Panc1 (cell line): ENCODE measurements at regions not wholly inside any gene's neighbourhood (a gene's known extent, or its start where the extent isn't known, plus 50 kb on each side); places are given as distances from the start of the nearest gene placed in this dataset.

ENCODE experiments used
- ATAC-seq: fragments of 200-7000 bp; cut with Tn5 transposase; 2 replicates; pipeline ENCODE4 v1.9.1; 2020; ENCODE audit warnings: mild to moderate bottlenecking, moderate library complexity
- BruUV-seq: library from RNA; stranded (reverse); fragments of 400-500 nt; replicated peaks from 2 replicates; lab custom pipeline; 2021; lab: Mats Ljungman, UMichigan
- CTCF ChIA-PET: fragments of 300-600 bp; sonication (Branson Sonifier 250); formaldehyde crosslinking; loops from one replicate; lab custom pipeline; 2022; ENCODE audit warnings: antibody characterized with exemption; lab: Charles Lee
- POLR2A ChIA-PET: fragments of 300-600 bp; sonication (Branson Sonifier 250); formaldehyde crosslinking; loops from one replicate; lab custom pipeline; 2022; ENCODE audit warnings: antibody characterized with exemption; lab: Charles Lee
- DNase-seq: peaks from one replicate; pipeline ENCODE4 v3.0.0-alpha.2; 2010; ENCODE audit warnings: low read depth, low spot score
- H3K27ac ChIP-seq: 2 replicates; pipeline ENCODE4 v1.5.1; 2011; ENCODE audit warnings: mild to moderate bottlenecking, low read length, inconsistent platforms
- H3K27me3 ChIP-seq: fragments of 200-500 bp; sonication (Bioruptor generic); 2 replicates; pipeline ENCODE4 v1.6.0; 2014; ENCODE audit warnings: low read length, inconsistent platforms; ENCODE audit not compliant: control insufficient read depth, insufficient read depth
- H3K36me3 ChIP-seq: fragments of 200-500 bp; sonication (Bioruptor generic); 2 replicates; pipeline ENCODE4 v1.5.1; 2014; ENCODE audit warnings: inconsistent platforms, mild to moderate bottlenecking, low read length, moderate library complexity; ENCODE audit not compliant: control insufficient read depth, insufficient read depth
- H3K4me1 ChIP-seq: 2 replicates; pipeline ENCODE4 v1.5.1; 2011; ENCODE audit warnings: inconsistent platforms, mild to moderate bottlenecking, low read length, moderate library complexity; ENCODE audit not compliant: control insufficient read depth, insufficient read depth
- H3K4me3 ChIP-seq, 2 experiments: 2 replicates each; pipeline ENCODE4 v1.5.1; 2011 to 2012; ENCODE audit warnings: low read depth in 2 of 2, low read length in 2 of 2, mild to moderate bottlenecking in 2 of 2, inconsistent platforms in 1 of 2, moderate library complexity in 1 of 2
- H3K9me3 ChIP-seq: fragments of 200-500 bp; sonication (Bioruptor generic); 2 replicates; pipeline ENCODE4 v1.5.1; 2014; ENCODE audit warnings: low read depth, mild to moderate bottlenecking, inconsistent platforms, low read length, moderate library complexity; ENCODE audit not compliant: control insufficient read depth, insufficient read depth
- POLR2AphosphoS5 ChIP-seq: IDR thresholded peaks from 2 replicates; pipeline ENCODE4 v1.6.1; 2012; ENCODE audit warnings: mild to moderate bottlenecking, low read depth, low read length, moderate library complexity
- REST ChIP-seq, 2 experiments: IDR thresholded peaks; 2 replicates each; pipeline ENCODE4 v1.6.1; 2011 to 2012; ENCODE audit warnings: low read depth in 2 of 2, control low read depth in 1 of 2, low read length in 1 of 2, mild to moderate bottlenecking in 1 of 2, moderate library complexity in 1 of 2; ENCODE audit not compliant: insufficient read depth in 1 of 2
- SIN3A ChIP-seq: IDR thresholded peaks from 2 replicates; pipeline ENCODE4 v1.6.1; 2012; ENCODE audit warnings: low read depth, mild to moderate bottlenecking, low read length, moderate library complexity, borderline replicate concordance; ENCODE audit not compliant: insufficient read depth
- TCF7L2 ChIP-seq: IDR thresholded peaks from 2 replicates; pipeline ENCODE4 v1.6.1; 2011; ENCODE audit warnings: mild to moderate bottlenecking, low read depth, low read length, inconsistent platforms
- in situ Hi-C: cut with HindIII; loops from 2 replicates; pipeline ENCODE4 v1.10.0; 2016; ENCODE audit warnings: low sequenced_read_pairs, low pct_unique_long_range_greater_than_20kb
- intact Hi-C: fragments of 100-400 bp; cut with micrococcal nuclease; formaldehyde crosslinking; loops from one replicate; pipeline ENCODE4 v1.10.0; 2022; ENCODE audit not compliant: unreplicated experiment
- TF ChIP-seq, protein P1 (sequence below): fragments of 450-650 bp; IDR thresholded peaks from 2 replicates; pipeline ENCODE4 v1.5.1; 2017; ENCODE audit warnings: mild to moderate bottlenecking

DNA sequence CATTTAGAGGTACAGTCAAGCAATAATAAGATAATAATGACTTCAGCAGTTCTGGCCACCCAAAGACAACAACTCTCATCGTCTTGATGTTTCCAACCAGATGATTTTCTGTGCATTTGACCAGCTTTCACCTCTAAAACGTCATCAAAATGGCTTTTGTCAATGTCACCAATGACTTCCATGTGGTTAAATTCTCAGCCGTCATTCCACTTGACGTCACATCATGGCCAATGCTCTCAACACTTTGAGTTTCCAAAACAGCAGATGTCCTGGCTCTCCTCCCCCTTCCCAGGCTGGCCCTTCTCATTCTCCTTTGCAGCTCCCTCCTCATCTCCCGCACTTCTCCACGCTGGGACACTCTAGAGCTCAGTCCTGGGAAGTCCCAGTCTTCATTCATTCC, 258.3 kb downstream of the BCL2 start:
- H3K27ac ChIP-seq = no peak overlapping the region
- TF ChIP-seq TCF7L2 = no peak
- TF ChIP-seq, protein P1, sequence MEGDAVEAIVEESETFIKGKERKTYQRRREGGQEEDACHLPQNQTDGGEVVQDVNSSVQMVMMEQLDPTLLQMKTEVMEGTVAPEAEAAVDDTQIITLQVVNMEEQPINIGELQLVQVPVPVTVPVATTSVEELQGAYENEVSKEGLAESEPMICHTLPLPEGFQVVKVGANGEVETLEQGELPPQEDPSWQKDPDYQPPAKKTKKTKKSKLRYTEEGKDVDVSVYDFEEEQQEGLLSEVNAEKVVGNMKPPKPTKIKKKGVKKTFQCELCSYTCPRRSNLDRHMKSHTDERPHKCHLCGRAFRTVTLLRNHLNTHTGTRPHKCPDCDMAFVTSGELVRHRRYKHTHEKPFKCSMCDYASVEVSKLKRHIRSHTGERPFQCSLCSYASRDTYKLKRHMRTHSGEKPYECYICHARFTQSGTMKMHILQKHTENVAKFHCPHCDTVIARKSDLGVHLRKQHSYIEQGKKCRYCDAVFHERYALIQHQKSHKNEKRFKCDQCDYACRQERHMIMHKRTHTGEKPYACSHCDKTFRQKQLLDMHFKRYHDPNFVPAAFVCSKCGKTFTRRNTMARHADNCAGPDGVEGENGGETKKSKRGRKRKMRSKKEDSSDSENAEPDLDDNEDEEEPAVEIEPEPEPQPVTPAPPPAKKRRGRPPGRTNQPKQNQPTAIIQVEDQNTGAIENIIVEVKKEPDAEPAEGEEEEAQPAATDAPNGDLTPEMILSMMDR = no peak
- TF ChIP-seq REST (IDR thresholded peaks at IDR 0.05; ENCODE audit: insufficient read depth in 1 of 2, low read depth in 2 of 2, low read length in 1 of 2) = no peak
- DNase-seq (no peak), ATAC-seq (no peak)
- in situ Hi-C loops = no loop called here
- ChIA-PET POLR2A (no interaction called here), CTCF (no interaction called here)
- no peak overlapping the region for H3K4me3 ChIP-seq
- peaks cover 7% of the 10 kb centered on the region; the same call in 1 of the 2 replicates for H3K4me1 ChIP-seq
- H3K36me3 ChIP-seq = no peaks in the 10 kb centered on the region
- no TSS peak for BruUV-seq
- H3K27me3 ChIP-seq = no peaks in the 10 kb centered on the region
- no peaks in the 10 kb centered on the region for H3K9me3 ChIP-seq
- intact Hi-C loops = no loop called here

- in situ Hi-C loops (no loop called here), intact Hi-C loops (no loop called here)
- DNase-seq (no peak), ATAC-seq (no peak)
- no peak overlapping the region for H3K4me3 ChIP-seq
- ChIA-PET CTCF (no interaction called here), POLR2A (no interaction called here)
- H3K27ac ChIP-seq = peak overlapping the region; percentile 61; the same call in 1 of the 2 replicates
- TF ChIP-seq, protein P1 = no peak
- TF ChIP-seq POLR2AphosphoS5 = no peak
- TF ChIP-seq TCF7L2 = no peak
- TF ChIP-seq REST (IDR thresholded peaks at IDR 0.05; ENCODE audit: insufficient read depth in 1 of 2, low read depth in 2 of 2, low read length in 1 of 2) = no peak
- no peak for TF ChIP-seq SIN3A
- H3K27me3 ChIP-seq = no peaks in the 10 kb centered on the region
- peaks cover 7% of the 10 kb centered on the region; the same call in 1 of the 2 replicates for H3K4me1 ChIP-seq
- H3K9me3 ChIP-seq = no peaks in the 10 kb centered on the region
- no TSS peak for BruUV-seq
- H3K36me3 ChIP-seq = no peaks in the 10 kb centered on the region
These were observed 261.0 kb downstream of the BCL2 start for GRCh38 chr18:63058521-63058920.
